Kidney (tissue), 13 donors: ENCODE measurements at regions not wholly inside any gene's neighbourhood (a gene's known extent, or its start where the extent isn't known, plus 50 kb on each side); places are given as distances from the start of the nearest gene placed in this dataset.

Experiments used
- DNase-seq, 5 donors: peaks; one replicate each; pipeline ENCODE4 v3.0.0-alpha.2; 2013 to 2020
- FAIRE-seq: peaks from 2 replicates; lab custom pipeline; 2012; peaks lifted over from hg19 to GRCh38; lab: Jason Lieb, UNC
- H3K27ac ChIP-seq, 2 donors: one replicate each; pipeline ENCODE4 v1.7.0; 2013; ENCODE audit warnings: low read depth in 2 of 2, low read length in 2 of 2, inconsistent platforms in 1 of 2
- H3K27me3 ChIP-seq: one replicate; pipeline ENCODE4 v1.7.1; 2013; ENCODE audit warnings: low read length, inconsistent platforms; ENCODE audit not compliant: control insufficient read depth, insufficient read depth
- H3K36me3 ChIP-seq, 3 donors: one replicate each; pipeline versions ENCODE4 v1.7.0 to v1.7.1; 2013; ENCODE audit warnings: low read length in 3 of 3, control low read depth in 1 of 3, inconsistent platforms in 1 of 3; ENCODE audit not compliant: insufficient read depth in 3 of 3, control insufficient read depth in 2 of 3
- H3K4me1 ChIP-seq, 3 donors: one replicate each; pipeline versions ENCODE4 v1.7.0 to v1.7.1; 2013; ENCODE audit warnings: low read length in 3 of 3, inconsistent platforms in 1 of 3, low read depth in 1 of 3; ENCODE audit not compliant: control insufficient read depth in 2 of 3, insufficient read depth in 2 of 3
- H3K4me3 ChIP-seq, 3 donors: one replicate each; pipeline versions ENCODE4 v1.7.0 to v1.8.1; 2013; ENCODE audit warnings: low read length in 3 of 3, control low read depth in 1 of 3, inconsistent platforms in 1 of 3
- H3K9ac ChIP-seq, 3 donors: one replicate each; pipeline versions ENCODE4 v1.7.0 to v1.7.1; 2013; ENCODE audit warnings: low read length in 3 of 3, control low read depth in 1 of 3, inconsistent platforms in 1 of 3
- H3K9me3 ChIP-seq, 3 donors: one replicate each; pipeline versions ENCODE4 v1.7.0 to v1.7.1; 2013; ENCODE audit warnings: low read length in 3 of 3, control low read depth in 1 of 3, inconsistent platforms in 1 of 3; ENCODE audit not compliant: control insufficient read depth in 2 of 3, insufficient read depth in 1 of 3
- intact Hi-C: fragments of 100-400 bp; cut with DNase I; formaldehyde crosslinking; loops from one replicate; pipeline ENCODE4 v1.11.1; 2022
- TF ChIP-seq, protein P1 (sequence below): IDR thresholded peaks from 3 replicates; pipeline ENCODE4 v1.5.1; 2012; ENCODE audit warnings: mild to moderate bottlenecking, moderate library complexity, borderline replicate concordance; ENCODE audit not compliant: insufficient read depth; ENCODE audit errors: extremely low read depth
- donor health status: control.
- donor health status: control.
- donor health status: control.
- donor health status: control.
- donor health status: control.
- donor health status: DM: yes; HTN: yes; CAD: no.
- donor health status: Normal renal cell carcinoma (clear cell type).

DNA sequence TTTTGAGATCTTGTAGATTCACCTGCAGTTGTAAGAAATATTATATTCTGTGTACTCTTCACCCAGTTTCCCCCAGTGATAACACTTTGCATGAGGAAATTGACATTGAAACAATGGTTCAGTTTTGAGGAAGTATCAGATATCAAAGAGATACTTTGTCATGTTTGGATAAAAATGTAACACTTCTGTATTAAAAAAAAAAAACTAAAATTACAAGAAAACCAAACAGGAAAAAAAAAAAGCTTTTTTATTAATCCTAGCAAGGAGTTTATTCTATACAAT, 204.0 kb downstream of the ARL4C start:
- H3K27ac ChIP-seq, result no peak overlapping the region
- no peaks in the 10 kb centered on the region for H3K9me3 ChIP-seq
- intact Hi-C loops, result no loop called here
- no peak overlapping the region for H3K4me3 ChIP-seq
- H3K36me3 ChIP-seq, result no peaks in the 10 kb centered on the region
- peaks cover 0 to 5% (median 0%) of the 10 kb centered on the region in 3 donors for H3K4me1 ChIP-seq
- no peaks in the 10 kb centered on the region for H3K27me3 ChIP-seq
- no peak overlapping the region for H3K9ac ChIP-seq
- FAIRE-seq (no peak), DNase-seq (no peak)
- TF ChIP-seq, protein P1, sequence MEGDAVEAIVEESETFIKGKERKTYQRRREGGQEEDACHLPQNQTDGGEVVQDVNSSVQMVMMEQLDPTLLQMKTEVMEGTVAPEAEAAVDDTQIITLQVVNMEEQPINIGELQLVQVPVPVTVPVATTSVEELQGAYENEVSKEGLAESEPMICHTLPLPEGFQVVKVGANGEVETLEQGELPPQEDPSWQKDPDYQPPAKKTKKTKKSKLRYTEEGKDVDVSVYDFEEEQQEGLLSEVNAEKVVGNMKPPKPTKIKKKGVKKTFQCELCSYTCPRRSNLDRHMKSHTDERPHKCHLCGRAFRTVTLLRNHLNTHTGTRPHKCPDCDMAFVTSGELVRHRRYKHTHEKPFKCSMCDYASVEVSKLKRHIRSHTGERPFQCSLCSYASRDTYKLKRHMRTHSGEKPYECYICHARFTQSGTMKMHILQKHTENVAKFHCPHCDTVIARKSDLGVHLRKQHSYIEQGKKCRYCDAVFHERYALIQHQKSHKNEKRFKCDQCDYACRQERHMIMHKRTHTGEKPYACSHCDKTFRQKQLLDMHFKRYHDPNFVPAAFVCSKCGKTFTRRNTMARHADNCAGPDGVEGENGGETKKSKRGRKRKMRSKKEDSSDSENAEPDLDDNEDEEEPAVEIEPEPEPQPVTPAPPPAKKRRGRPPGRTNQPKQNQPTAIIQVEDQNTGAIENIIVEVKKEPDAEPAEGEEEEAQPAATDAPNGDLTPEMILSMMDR, result no peak

DNA sequence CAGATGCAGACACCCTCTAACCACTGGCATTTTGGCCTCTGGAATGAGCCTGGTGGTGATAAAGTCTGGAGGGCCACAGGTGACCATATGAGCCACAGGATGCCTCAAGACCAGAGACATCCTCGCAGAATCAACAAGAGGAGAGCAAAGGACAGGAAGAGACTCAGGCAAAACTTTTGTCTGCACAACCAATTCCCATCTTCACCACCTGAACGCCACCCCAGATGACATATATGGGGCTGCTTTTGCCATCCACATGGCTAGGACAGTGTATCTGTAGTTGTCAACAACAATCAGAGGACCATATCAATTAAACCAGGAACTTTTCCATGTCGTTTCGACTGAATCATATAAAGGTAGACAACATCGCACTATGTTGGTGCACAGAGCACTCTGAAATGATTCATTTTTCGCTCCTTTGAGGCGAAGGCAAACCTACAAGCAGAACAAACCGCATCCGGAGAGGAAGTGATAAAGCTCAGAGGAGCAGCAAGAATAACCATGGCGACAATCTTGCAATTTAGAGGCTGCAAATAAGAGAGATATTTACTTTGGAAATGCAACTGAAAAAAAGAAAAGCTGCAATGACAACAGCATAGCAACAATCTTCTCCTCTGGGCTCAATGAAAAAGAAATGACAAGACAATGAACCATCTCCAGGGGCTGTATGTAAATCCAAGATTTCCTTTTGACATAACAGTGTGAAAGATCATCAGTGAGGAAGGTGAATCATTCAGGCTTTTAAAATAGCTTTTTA, 204.5 kb downstream of the ARL4C start:
- Histone ChIP-seq H3K27ac (no peak overlapping the region), H3K27me3 (no peaks in the 10 kb centered on the region), H3K36me3 (no peaks in the 10 kb centered on the region), H3K4me3 (no peak overlapping the region), H3K9ac (no peak overlapping the region), H3K9me3 (no peaks in the 10 kb centered on the region), H3K4me1 (peaks cover 0 to 5% (median 0%) of the 10 kb centered on the region in 3 donors)
- TF ChIP-seq, protein P1, result no peak
- intact Hi-C loops, result no loop called here
- no peak for DNase-seq
- no peak for FAIRE-seq

DNA sequence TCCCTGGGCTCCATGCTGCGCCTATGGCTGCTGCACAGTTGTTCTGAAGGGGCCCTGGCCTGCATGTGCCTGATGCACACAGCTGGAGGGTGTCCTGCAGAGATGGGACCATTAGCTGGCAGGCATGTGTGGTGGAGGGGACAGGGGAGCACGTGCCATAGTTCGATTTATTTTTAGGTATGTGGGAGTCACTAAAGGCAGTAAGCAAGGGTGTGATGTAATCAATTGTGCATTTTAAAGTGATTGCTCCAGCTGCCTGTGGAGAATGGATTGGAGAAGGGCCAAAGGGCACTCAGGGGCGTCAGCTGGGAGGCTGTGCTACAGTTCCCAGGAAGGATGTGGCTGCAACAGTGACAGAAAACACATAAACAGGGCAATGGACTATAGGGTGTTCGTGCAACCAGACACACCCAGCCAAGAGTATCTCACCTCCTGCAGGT, 205.1 kb downstream of the ARL4C start:
- H3K4me3 ChIP-seq, result no peak overlapping the region
- peak overlapping the region in 1 of 2 donors; percentile 30 for H3K27ac ChIP-seq
- H3K36me3 ChIP-seq, result no peaks in the 10 kb centered on the region
- H3K4me1 ChIP-seq, result peaks cover 0 to 5% (median 0%) of the 10 kb centered on the region in 3 donors
- DNase-seq (peak in 4 of 5 donors; percentile 14 to 74 (median 52)), FAIRE-seq (no peak)
- H3K9me3 ChIP-seq, result no peaks in the 10 kb centered on the region
- no peak overlapping the region for H3K9ac ChIP-seq
- H3K27me3 ChIP-seq, result no peaks in the 10 kb centered on the region
- intact Hi-C loops, result no loop called here
- TF ChIP-seq, protein P1, result no peak

DNA sequence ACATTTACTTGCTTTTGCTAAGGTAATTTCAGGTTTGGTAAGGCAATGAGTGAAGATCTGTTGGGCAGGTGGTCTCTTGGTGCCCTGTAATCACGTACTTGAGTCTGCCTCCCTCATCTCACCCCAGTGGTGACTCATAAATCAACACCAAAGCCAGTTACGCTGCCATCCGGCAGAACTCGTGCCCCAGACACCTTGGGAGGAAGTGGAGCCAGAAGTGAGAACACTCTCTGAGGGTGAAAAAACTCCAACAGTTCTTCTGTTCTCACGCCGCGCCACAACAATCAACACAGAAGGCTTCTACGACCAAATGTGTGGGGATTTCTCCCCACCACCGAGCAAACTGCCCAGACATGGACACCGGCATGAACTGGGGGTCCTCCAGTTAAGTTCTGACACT, 206.2 kb downstream of the ARL4C start:
- no peak for FAIRE-seq
- Histone ChIP-seq H3K9me3 (no peaks in the 10 kb centered on the region), H3K4me1 (peaks cover 0 to 5% (median 0%) of the 10 kb centered on the region in 3 donors), H3K36me3 (no peaks in the 10 kb centered on the region), H3K27me3 (no peaks in the 10 kb centered on the region), H3K4me3 (no peak overlapping the region), H3K9ac (no peak overlapping the region), H3K27ac (no peak overlapping the region)
- intact Hi-C loops, result no loop called here
- TF ChIP-seq, protein P1, result no peak
- DNase-seq, result peak in 1 of 5 donors; percentile 80
